Stimulated activated CD4-positive, alpha-beta T cell treated with anti-CD3 and anti-CD28 coated beads, Interleukin-12 subunit alpha, Interleukin-12 subunit beta, amount 100 ng/mL, for 48 hours (primary cell): ENCODE measurements at regions not wholly inside any gene's neighbourhood (a gene's known extent, or its start where the extent isn't known, plus 50 kb on each side); places are given as distances from the start of the nearest gene placed in this dataset.
"Not testable (repeated sequence)": the region's sequence is repeated elsewhere in the genome, so short reads cannot be mapped to it uniquely, and the experiment has no call there.

Source experiments
- DNase-seq, 3 donors: peaks; one replicate each; pipeline ENCODE4 v3.0.0-alpha.2; 2020; ENCODE audit warnings: low read depth in 2 of 3, low spot score in 1 of 3

DNA sequence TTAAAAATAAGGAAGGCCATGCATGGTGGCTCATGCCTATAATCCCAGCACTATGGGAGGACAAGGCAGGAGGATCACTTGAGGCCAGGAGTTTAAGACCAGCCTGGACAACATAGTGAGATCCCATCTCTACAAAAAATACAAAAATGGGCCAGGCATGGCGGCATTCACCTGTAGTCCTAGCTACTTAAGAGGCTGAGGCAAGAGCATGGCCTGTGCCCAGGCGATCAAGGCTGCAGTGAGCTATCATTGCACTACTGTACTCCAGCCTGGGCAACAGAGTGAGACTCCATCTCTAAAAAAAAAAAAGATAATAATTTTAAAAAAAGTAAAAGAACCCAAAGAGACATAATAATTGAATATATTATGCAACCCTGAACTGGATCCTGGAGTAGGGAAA lies 83.6 kb upstream of the ZNF423 start:
- DNase-seq: no peak

- no peak for DNase-seq
Measured at GRCh38 chr16:49940464-49941224, 84.4 kb upstream of the CNEP1R1 start.

DNA sequence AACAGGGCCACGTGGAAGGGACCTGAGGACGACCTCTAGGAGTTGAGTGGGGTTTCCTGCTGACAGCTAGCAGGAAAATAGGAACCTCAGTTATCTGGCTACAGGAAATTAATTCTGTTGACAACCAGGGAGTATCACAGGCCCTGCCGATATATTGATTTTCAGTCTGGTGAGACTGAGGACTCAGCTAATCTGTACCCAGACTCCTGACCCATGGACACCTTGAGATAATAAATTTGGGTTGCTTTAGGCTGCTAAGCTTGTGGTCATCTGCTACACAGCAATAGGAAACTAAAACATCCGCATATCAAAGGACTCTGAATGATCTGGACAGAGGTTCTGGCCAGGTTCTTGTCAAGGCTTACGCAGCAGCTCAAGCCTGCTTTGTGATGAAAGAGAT lies 80.8 kb upstream of the CNEP1R1 start:
- DNase-seq: no peak

DNA sequence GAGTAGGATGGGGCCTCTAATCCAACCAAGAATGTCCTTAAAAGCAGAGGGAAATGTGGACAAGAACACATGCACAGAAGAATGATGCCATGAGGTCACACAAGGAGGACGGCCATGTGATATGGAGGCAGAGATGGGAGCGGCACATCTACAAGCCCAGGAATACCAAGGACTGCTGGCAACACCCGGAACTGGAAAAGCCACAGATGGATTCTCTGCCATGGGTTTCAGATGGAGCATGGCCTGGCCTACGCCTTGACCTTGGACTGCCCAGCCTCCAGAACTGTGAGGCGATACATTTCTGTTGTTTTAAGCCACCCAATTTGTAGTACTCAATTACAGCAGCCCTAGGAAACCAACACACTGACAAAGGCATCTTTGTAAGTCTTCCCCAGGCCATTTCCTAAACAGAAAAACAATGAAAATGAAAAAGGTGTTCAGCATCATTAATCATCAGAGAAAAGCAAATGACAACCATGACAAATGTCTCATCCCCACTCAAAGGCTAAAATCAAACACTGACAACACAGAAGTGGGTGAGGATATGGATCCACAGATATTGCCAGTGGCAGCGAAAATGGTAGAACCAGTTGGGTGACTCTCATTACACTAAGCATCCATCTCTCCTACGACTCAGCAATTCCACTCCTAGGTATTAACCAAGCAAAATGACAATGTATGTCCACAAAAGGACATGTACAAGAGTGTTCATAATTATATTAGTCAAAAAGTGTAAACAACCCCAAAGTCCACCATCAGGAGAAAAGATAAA lies 76.9 kb upstream of the CNEP1R1 start:
- no peak for DNase-seq

DNA sequence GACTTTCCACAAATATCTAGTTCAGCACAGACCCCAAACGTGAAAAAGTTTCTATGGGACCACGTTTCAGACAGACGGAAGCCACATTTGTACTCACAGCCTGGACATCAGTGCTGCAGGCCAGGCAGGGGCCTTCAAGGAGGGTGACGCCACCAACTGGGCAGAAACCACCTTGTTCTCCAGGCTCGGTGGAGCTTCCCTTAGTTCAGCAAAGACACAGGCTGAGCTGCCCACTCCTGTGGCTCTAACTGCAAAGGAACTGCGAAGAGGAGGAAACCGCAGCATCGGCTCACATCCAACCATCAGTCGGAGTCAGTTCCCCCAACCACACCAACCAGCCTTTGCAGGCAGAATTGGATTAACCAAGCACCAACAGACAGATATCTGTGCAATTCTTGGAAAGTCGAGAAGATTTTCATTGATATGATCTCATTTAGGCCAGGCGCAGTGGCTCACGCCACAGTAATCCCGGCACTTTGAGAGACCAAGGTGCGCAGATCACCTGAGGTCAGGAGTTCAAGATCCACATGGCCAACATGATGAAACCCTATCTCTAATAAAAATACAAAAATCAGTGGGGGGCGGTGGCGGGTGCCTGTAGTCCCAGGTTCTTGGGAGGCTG lies 73.3 kb upstream of the CNEP1R1 start:
- no peak for DNase-seq

- DNase-seq: no peak
Measured at GRCh38 chr16:49952386-49952785, 72.6 kb upstream of the CNEP1R1 start.

GRCh38 chr16:49953090-49953489 lies 71.9 kb upstream of the CNEP1R1 start:
- no peak for DNase-seq

DNA sequence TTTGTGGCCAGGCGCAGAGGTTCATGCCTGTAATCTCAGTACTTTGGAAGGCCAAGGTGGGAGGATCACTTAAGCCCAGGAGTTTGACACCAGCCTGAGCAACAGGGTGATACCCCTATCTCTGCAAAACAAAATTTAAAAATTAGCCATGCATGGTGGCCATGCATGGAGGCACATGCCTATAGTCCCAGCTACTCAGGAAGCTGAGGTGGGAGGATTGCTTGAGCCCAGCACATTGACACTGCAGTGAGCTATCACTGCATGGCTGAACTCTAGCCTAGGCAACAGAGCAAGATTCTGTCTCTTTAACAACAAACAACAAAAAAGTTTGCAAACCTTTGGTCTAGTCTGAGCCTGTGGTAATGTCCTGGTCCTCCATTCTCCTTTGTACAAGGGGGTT lies 69.2 kb upstream of the CNEP1R1 start:
- no peak for DNase-seq

GRCh38 chr16:49956915-49957314 lies 68.1 kb upstream of the CNEP1R1 start:
- DNase-seq: no peak

DNA sequence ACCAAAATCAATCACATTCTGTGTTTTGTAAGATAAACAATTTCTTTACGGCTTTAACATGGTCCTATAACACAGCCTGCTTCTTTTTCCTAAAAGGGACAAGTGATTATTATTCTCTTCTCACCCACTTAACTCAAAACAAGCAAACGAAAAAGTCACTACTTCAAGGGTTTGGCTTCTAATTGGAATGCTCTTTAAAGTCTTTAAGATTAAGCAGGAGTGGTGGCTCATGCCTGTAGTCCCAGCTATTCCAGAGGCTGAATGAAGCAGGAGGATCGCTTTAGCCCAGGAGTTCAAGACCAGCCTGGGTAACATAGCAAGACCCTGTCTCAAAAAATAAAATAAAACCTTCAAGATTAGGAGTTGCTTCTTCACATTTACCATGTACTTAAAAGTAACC lies 66.6 kb upstream of the CNEP1R1 start:
- DNase-seq: no peak

DNA sequence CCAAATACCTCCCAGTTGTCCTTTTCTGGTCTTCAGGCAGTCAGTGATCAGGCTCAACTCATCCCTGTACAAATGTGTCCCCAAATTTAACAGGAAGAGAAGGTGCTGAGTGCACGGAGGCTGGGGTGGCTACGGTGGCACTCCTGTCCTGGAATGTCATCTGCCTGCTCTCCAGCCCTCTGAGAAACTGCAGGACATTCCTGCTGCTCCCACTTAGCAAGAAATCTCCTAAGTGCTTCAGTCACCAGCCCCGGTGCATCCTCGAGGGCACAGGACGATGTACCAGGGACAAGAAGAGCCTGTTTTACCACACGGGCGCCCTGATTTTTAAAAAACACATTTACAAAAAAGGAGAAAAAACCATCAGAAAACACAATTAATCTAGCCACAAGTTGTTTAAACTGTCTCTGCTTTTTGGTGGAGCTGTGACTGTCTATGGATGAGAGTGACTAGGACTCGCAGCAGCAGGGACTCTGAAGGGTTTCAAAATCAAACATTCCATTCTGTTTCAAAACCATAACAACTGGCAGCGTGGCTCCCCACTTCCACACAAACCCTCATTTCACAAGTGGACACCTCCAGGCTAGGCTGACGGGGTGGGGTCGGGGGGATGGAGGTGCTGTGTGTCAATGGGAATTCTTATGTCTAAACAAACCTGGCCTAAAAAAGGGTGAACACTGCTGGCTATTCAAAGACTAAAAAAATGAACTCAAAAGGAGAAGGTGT lies 65.3 kb upstream of the CNEP1R1 start:
- DNase-seq: no peak

- no peak for DNase-seq
Measured at GRCh38 chr16:49961089-49961488, 63.9 kb upstream of the CNEP1R1 start.

GRCh38 chr16:49962566-49962965 lies 62.5 kb upstream of the CNEP1R1 start:
- not testable (repeated sequence) for DNase-seq

DNA sequence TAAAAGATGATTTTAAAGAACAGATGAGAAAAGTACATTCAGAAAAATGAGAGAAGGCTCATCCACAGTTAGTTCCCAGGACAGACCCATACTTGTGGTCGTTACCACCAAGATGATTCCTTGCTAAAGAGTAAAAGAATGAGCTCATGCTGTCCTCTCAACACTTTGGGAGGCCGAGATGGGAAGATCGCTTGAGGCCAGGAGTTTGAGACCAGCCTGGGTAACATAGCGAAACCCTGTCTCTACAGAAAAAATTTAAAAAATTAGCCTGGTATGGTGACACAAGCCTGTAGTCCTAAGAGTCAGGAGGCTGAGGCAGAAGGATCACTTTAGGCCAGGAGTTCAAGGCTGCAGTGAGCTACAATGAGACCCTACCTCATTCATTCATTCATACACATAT lies 60.7 kb upstream of the CNEP1R1 start:
- no peak for DNase-seq

GRCh38 chr16:49964973-49965372 lies 60.1 kb upstream of the CNEP1R1 start:
- no peak for DNase-seq

GRCh38 chr16:49967012-49967559 lies 57.9 kb upstream of the CNEP1R1 start:
- no peak for DNase-seq

DNA sequence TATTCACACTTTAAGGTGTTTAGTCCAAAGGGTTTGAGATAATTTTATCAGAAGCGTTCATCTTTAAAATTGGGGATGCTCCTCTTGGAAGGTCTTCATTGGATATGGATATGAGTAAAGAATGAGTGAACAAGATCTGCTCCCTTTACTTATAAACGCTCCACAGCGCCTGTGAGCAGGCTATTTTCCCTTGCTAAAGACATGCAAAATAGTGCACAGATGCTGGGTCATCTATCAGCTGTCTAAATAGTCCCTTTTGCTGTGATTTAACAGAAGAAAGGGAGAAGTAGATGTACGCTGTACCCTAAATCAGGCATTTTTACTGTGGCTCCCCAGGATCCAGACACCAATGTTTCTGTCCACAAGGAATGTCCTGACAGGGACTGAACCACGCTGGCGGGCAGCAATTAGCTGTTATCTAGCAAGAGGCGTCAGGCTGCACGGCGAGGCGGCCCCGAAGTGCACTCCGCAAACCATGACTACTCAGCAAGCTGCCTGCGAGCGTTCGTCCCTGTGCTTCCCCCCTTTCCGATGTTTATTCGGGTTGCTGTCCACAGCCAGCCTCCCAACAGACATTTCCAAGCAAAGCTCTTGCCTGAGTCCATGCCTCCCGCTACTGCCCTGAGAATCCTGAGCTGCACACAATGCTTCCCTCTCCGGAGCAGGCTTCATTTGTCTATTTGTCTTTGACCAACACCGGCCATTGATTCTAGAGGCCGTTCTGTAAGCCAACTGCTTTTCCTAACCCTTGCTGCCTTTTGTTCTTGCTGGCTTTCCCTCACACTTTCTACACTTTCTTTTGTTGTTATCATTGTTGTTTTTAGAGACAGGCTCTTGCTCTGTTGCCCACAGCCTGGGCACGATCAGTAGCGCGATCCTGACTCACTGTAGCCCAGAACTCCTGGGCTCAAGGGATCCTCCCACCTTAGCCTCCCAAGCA lies 55.7 kb upstream of the CNEP1R1 start:
- DNase-seq: no peak

GRCh38 chr16:49970797-49971431 lies 54.1 kb upstream of the CNEP1R1 start:
- no peak for DNase-seq

GRCh38 chr16:49972280-49972679 lies 52.7 kb upstream of the CNEP1R1 start:
- no peak for DNase-seq

GRCh38 chr16:49972961-49973360 lies 52.1 kb upstream of the CNEP1R1 start:
- DNase-seq: no peak
